Left lobe of liver (tissue), 2 donors: ENCODE measurements at regions not wholly inside any gene's neighbourhood (a gene's known extent, or its start where the extent isn't known, plus 50 kb on each side); places are given as distances from the start of the nearest gene placed in this dataset.
A peak's percentile ranks its signal among the peaks of the same experiment; 100 is the strongest.

ENCODE experiments used
- ATAC-seq: fragments of 200-7000 bp; cut with Tn5 transposase; one replicate; pipeline ENCODE4 v1.9.1; 2020; ENCODE audit warnings: mild to moderate bottlenecking, moderate library complexity
- DNase-seq: peaks from one replicate; pipeline ENCODE4 v3.0.0-alpha.2; 2020; ENCODE audit warnings: low spot score
- donor health status: DM: no; HTN: no; CAD: no; lungs with moderate emphysema.
- donor health status: DM: no; HTN: yes; CAD: no.

DNA sequence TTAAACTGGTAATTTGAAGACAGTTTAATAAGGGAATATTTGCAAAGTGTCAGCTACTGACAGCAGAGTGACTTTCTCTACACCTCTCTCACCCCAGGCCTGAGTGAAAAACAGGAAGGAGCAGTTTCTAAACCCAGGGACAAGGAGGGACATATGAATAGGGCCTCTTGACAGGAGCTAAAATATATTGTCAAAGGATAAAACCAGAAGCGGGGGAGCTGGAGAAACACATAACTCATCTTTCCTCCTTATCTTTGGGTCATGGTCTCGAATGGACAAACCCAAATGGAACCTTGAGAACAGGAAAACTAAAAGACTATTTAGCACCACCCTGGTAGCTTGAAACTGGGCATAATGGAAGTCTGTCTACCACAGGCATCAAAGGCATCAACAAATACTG lies 197.5 kb upstream of the FOXA2 start:
- ATAC-seq, result no peak
- DNase-seq, result no peak

DNA sequence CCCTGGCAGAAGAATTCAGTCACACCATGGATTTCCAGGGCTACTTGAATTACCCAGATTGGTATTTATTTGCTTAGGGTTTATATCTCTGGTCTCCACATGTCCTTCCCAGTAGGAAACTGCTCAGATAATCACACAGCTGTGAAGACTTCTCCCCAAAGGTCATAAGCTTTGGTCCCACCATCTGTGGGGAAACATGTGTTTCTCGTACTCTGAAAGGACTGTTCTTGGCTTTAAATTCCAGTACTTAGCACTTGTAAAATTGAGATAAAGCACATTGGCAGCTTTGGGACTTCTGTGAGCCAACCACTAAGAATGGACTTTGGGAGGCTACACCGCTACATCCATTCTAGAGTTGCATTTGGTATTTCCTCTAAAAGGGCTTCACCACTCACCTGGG lies 205.3 kb upstream of the FOXA2 start:
- DNase-seq (no peak), ATAC-seq (no peak)

DNA sequence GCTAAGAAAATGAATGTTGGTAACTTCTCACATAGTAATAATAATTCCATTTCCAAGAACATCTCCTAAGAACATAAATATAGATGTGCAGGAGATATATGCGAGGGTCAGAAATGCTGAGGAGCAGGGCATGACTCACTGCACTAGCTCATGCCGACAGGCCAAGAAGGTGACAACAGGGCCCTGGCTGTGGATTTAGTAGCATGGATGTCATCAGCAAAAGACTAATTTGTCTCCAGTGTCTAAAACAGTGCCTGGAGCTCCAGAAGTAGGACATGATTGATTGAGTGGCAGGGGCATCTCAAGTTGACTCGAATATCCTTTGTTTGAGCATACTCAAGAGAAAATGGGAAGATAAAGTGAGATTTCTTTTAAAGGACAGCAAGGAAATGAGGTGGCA lies 207.0 kb upstream of the FOXA2 start:
- ATAC-seq, result no peak

DNA sequence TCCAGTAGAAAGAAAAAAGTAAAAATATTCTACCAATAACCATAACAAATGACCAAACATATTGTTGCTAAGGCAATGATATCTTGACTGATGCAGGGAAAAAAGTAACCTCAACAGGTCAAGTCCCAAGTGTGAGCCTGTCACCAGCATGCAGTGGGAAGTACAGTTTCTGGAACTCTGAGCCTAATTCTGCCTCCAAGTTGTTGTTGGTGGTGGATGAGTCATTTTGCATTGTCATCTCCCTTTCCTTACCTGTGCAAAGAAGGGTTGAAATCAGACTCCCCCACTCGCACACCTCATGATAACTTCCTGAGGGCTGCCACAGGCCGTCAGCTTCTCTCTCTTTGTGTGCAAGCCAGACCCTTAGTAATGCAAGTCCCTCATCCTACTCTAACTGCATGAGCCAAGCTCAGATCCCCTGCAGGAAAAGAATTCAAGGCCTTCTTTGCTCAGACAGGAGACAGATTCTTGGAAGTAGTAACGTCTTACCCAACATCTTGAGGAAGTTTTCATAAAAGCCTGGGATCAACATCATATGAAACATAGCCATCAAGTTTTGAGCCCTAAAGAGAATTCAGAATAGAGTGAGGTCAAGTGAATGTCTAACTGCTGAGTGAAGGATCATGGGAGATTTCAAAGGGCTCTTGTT lies 207.6 kb upstream of the FOXA2 start:
- DNase-seq, result no peak
- ATAC-seq, result no peak

More for the DNA sequence above, 207.0 kb upstream of the FOXA2 start:
- no peak for DNase-seq

DNA sequence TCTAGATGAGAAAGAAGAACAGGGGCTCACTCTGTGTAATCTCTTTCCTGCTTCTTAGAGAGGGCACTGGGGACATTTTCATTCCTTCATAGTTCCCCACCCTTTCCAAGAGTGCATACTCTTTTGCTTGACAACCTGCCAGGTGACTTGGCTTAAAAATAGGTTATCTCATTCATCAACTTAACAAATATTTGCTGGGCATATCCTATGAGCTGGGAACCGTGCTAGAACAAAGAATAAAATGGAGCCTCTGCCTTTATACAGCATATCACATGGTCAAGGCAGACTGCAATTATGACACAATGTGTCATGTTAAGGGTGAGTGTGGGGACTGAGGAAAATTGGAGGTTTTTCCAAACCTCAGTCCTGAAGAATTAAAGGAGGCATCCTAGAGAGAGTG lies 209.8 kb upstream of the FOXA2 start:
- no peak for DNase-seq
- no peak for ATAC-seq

DNA sequence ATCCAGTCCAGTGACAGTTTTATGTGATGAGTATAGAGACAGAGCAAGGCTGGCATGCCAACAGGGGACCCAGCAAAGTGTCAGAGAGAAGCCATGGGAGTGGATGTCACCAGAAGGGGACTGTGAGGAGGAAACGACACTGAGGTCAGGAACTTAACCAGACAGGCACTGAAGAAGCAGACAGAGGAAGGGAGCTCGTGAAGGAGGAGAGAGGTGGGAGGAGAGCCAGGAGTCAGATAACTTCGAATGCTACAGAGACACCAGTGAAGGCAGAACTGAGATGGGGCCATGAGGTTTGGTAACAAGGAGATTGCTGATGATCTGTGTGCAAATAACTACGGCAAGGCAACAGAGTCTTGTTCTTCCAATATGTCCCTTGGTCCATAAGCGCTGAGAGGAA lies 211.1 kb upstream of the FOXA2 start:
- no peak for ATAC-seq
- no peak for DNase-seq

DNA sequence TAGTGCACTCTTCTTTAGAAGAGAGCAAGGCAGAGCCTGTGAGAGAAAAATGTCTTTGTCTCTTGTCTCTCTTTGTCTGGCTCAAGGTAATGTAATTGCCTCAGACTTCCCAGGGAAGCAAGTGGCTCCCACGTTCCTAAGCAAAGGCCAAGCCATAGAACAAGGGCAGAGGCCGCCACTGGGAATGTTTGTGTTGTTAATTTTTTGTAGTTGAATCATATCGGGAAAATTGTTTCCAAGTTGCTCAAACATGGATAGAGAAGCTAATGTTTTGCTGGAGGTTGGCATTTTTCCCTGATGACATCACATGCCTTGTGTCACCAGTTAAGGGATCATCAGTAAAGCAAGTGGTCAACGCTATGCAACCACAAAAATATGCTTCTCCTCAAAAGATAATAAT lies 211.5 kb upstream of the FOXA2 start:
- DNase-seq (no peak), ATAC-seq (no peak)

DNA sequence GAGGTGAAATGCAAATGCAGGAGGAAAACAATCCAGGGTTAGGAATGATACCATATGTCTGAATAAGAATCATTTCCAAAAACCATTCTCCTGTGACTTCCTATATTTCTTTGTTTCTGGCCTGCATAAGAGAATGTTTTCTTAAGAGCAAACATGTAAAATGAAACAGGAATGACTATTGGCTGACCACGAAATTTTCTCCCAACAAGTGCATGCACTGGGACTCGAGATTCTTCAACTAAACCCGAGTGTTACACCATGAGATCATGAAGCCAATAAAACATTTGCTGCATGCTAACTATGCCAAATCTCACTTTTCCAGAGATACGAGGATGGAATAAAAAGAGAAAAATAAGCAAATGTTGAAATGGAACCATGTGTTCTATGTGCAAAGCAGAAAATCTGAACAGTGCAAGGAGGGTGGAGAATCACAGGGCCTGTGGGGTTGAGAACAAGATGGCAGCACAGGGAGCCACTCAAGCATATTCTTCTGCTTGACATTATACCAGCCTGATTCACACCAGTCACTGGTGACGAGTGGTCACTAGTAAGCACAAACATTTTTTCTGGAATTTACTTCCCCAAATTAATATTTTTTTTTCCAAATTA lies 212.2 kb upstream of the FOXA2 start:
- no peak for DNase-seq
- no peak for ATAC-seq

DNA sequence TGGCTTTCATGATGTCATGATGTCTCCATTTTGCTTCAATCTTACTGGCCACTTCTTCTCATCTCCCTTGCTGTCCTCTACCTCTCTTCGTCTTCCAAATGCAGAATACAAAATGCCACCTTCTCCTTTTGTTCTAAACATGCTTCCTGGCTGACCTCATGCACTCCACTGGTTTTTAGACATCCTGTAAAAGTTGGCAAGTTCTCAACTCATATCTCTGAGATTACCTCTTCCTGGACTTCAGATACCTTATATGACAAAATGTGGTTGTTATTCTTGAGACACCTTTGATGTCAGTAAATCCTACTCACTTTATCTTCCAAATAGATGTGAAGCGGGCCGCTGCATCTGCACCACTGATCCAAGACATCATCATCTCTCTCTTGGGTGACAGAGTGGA lies 212.7 kb upstream of the FOXA2 start:
- ATAC-seq, result no peak
- no peak for DNase-seq

DNA sequence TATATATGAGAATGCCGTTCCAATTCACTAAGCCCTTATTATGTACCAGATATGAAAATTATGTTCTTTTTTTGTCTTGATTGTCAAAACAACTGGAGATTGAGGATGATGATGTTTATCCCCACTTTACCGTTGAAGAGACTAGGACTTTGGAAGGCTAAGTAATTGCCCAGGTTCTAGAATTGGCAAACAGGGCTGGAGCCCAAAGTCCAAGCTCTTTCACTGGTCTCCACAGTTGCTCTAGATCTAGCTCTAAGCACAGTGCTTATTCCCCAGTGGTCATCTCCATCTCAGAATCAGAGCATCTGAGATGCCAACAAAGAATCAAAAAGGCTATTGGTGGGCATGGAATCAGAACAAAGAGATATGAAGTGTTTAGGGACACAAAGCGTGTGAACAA lies 215.3 kb upstream of the FOXA2 start:
- DNase-seq (no peak), ATAC-seq (peak; percentile 44)

DNA sequence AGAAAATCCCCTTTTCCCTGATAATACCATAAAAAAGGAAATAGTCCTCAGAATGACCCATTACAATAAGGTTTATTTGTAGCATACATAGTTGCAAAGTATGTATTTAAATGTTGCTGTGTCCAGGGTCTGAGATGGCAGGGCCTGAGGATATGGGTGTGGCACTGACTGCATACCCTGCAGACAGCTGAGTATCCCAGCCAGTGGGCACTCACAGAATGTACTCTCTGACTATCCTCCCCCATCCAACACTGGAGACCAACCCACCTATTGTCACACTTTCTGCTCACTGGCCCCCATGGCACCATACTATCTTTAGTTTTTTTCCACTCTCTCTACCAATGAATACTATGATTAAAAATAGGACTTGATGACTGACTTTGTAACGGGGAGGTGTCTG lies 215.8 kb upstream of the FOXA2 start:
- no peak for ATAC-seq
- no peak for DNase-seq

DNA sequence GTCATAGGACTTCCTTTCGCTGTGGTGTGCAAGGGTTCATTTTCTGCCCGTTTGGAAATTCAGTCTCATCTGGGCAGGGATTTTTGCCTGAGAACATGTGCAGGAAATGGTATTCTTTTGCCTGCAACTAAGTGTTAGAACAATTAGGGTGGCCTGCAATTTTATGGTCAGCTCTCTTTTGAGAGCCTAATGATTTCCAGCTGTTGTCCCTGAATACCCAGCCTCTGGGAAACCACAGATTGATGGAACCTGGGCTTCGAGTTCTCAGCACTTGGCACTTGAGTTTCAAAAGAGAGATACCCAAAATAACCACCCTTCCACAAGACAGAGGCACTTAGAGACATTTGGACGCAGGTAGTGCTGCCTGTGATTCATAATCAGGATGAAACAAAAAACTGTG lies 217.2 kb upstream of the FOXA2 start:
- ATAC-seq, result no peak
- no peak for DNase-seq

DNA sequence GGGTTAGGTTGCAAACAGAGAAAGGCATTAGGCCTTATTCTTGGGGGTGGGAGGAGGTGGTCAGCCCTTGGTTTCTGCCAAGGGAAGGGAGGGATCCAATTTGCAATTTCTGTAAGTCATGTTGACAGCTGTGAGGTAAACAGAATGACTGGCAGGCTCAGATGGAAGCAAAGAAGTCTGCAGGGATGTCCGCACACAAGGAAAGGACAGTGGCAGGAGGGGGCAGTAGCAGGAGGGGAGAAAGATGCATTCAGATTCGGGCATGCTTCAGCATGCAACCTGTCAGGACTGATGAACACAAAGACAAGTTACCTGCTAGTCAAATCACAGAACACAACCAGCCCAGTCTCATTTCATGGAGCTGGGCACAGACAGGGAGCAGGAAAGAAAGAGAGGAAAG lies 217.9 kb upstream of the FOXA2 start:
- no peak for DNase-seq
- ATAC-seq, result no peak

DNA sequence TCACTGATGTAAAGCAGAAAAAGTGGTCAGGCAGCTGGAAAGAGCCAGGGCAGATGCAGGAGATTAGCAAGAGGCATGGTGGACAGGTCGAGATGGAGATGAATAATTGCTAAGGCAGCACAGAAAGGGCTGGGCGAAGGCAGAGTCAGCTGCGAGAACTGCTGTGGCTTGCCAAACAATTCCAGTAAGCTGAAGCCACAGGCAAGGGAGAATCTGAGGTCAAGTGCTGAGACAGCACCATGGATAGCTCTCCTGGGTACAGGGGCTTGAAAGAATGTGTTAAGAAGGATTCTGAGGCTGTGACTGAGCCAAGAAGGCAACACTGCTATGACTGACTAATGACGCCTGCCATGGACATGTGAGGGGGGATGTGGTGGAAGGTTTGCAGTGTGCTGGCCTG lies 220.8 kb upstream of the FOXA2 start:
- no peak for DNase-seq
- ATAC-seq, result no peak

DNA sequence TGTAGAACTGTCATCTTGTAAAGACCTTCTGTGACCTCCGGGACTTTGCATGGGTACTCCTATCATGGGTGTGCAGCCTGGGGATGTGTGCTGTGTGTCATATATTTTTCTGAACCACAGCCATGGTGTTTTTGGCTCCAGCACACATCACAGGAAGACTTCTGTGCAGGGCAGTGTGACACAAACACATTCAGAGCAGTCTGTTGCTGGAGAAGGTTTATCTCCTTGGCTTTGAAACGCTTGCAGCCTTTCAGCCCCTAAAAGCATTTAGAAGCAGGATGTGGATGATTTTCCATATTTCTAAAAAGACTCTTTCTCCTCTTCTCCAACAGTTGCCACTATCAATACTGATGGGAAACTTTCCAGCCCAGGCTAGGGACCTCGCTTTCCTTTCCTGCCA lies 221.6 kb upstream of the FOXA2 start:
- DNase-seq (no peak), ATAC-seq (no peak)

DNA sequence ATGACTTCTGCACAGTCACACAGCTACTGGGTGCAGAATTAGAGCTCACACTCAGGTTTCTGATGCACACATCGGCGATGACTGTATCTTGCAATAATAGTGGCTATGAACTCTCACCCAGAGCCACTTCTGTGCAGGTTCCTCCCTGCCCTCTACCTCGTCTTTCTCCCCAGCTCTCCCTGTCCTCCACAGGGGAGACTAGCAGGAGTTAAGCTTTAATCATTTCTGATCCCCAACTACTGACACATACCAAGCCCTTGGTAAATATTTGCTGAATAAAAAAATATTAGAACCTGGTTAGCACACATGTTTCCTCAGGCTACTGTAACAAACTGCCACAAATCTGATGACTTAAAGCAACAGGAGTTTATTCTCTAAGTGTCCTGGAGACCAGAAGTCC lies 222.7 kb upstream of the FOXA2 start:
- DNase-seq, result no peak
- ATAC-seq, result no peak

DNA sequence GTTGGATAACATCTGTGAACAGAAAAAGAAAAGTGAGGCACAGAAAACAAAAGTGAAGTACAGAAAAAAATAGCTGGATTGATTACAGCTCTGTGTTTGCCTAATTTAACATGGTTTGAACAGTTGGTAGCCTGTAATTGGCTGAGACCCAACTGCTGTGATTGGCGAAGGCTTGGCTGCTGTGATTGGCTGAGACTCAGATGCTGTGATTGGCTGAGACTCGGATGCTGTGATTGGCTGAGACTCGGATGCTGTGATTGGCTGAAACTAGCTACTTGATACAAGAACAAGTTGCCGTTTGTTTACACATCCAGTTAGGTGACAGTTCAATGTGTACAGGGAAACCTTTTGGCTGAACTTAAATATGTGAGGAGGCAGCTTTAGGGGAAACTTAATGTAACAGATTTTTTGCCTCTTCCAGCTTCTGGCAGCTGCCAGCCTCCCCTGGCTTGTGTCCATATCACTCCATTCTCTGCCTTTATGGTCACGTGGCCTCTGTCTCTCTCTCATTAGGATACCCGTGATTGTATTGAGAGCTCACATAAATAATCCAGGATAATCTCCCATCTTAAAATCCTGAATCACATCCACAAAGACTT lies 223.4 kb upstream of the FOXA2 start:
- DNase-seq, result no peak
- no peak for ATAC-seq

DNA sequence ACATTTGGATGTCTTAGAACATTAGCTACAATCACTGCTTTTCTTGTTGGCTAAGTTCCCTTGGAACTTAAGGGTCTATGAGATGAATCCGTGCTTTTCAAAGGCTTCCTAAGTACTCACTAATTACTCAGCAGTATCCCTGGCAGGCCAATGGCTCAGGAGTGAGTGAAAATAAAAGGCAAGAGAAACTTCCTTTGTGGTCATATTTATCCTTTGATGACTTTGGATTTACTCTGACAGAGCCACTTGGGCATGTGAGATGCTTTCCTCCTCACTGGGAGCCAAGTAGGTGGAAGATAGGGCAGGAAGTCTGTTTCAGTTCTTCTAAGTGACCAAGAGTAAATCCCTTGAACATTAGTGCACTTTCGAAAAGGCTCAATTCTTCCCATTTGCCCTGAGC lies 224.3 kb upstream of the FOXA2 start:
- DNase-seq, result no peak
- ATAC-seq, result no peak

DNA sequence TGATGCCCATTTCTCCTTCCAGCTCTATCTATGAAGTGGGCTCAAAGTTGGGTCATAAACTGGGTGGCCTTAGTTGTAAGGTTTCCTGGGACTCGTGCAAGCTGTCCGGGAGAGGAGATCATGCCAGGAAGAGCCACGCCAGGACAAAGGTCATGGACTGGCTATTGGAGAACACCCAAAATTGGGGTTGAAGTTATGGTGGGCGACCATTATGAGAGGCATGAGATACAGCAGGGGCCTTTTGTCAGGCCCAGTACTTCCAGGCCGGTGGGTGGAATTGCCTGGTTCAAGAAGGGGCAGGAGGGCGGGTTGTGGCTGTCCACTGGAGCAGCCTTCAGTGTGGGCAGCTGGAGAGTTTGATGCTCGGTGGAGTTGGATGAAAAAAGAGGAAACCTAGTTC lies 225.1 kb upstream of the SSTR4 start:
- DNase-seq, result no peak
- ATAC-seq, result no peak

DNA sequence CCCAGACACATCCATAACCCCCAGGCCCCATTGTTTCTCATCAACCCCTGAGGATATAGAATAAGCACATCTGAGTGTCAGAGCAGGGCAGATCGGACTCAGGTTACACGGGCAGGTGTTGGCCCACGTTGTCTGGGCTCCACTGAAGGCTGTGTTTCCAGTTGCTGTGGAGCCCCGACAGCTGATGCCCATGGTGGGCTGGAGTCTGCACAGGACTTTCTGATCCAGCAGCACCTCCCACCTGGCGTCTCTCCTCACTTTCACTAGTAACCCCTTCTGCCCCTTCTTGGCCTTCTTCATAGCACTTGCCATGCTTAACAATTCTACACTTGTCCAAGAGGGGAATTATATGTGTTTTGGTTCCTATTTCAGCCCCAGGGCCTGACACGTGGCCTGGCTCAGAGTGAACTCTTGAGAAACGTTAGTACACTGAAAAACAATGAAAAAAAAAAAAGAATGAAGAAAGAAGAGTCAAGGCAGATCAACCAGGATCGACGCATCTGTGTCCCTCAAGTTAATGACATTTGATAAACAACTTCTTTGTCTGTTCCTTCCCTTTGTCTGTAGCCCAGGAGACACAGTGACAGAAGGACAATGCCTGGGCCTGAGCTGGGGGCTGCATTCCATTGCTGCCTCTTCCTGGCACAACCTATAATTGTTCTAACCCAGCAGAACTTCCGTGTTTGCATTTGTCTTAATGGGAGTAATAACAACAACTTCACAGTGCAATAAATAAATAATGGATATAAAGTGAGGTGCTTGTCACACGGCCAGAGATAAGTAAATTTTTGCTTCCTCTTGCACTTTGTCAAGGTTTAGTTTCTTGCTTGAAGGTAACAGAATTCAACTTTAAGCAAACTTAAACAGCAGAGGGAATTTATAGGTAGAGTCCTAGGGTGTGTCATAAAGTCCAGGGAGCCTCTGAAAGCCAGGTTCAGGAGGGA lies 224.2 kb upstream of the SSTR4 start:
- ATAC-seq (no peak), DNase-seq (no peak)

DNA sequence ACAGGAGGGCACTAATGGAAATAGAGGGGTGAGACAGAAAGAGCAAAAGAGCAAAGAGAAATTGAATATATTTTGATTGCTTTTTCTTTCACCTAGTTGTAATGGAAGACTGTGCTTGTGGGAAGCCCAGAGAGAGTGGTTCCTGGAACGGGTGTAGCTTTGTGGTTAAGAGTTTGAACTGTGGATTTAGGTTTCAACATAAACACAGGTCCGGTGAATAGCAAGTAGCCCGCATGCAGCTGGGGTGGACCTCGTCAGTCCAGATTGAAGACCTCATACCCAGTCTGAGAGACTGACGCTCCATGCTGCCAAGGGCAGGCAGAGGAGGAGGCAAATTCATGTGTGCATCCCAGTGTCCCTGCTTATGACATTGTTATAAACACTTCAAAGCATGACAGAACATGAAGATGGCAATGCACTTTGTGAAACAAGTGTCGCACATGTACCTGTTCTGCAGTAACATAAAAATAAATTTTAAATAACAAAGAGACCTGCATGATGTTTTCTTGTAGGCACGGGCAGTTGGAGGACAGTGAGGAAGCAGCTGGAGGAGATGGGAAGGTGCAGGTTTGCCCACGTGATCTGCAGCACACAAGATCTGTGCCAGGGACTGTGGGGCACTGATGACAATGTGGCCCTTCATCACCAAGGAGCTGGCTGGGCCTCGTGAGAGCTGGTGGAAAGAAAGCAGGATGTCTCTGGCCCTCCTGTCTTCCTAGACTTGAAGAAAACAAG lies 220.5 kb upstream of the SSTR4 start:
- ATAC-seq, result no peak
- DNase-seq, result no peak
